SU-DHL-6 (cell line): ENCODE measurements at regions not wholly inside any gene's neighbourhood (a gene's known extent, or its start where the extent isn't known, plus 50 kb on each side); places are given as distances from the start of the nearest gene placed in this dataset.
"Not testable (repeated sequence)": the region's sequence is repeated elsewhere in the genome, so short reads cannot be mapped to it uniquely, and the experiment has no call there.

Experiments
- EZH2phosphoT487 ChIP-seq: fragments of 200-600 bp; sonication (generic), shearing (Covaris generic); conservative IDR thresholded peaks from 2 replicates; pipeline ENCODE4 v1.6.1; 2018; ENCODE audit warnings: mild to moderate bottlenecking, antibody characterized with exemption, low read length, moderate library complexity, mixed read lengths
- TF ChIP-seq, protein P1 (sequence below): fragments of 200-600 bp; sonication (generic); IDR thresholded peaks from one replicate; pipeline ENCODE4 v1.5.1; 2017; ENCODE audit warnings: antibody characterized with exemption, mild to moderate bottlenecking, low read length, moderate library complexity; ENCODE audit not compliant: insufficient read depth, poor library complexity, severe bottlenecking

GRCh38 chr5:92691955-92692354 lies 889.1 kb downstream of the NR2F1-AS1 start:
- TF ChIP-seq, protein P1, sequence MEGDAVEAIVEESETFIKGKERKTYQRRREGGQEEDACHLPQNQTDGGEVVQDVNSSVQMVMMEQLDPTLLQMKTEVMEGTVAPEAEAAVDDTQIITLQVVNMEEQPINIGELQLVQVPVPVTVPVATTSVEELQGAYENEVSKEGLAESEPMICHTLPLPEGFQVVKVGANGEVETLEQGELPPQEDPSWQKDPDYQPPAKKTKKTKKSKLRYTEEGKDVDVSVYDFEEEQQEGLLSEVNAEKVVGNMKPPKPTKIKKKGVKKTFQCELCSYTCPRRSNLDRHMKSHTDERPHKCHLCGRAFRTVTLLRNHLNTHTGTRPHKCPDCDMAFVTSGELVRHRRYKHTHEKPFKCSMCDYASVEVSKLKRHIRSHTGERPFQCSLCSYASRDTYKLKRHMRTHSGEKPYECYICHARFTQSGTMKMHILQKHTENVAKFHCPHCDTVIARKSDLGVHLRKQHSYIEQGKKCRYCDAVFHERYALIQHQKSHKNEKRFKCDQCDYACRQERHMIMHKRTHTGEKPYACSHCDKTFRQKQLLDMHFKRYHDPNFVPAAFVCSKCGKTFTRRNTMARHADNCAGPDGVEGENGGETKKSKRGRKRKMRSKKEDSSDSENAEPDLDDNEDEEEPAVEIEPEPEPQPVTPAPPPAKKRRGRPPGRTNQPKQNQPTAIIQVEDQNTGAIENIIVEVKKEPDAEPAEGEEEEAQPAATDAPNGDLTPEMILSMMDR = not testable (repeated sequence)
- not testable (repeated sequence) for TF ChIP-seq EZH2phosphoT487
